Fibroblast of pulmonary artery (primary cell): ENCODE measurements at regions not wholly inside any gene's neighbourhood (a gene's known extent, or its start where the extent isn't known, plus 50 kb on each side); places are given as distances from the start of the nearest gene placed in this dataset.
"Not testable (repeated sequence)": the region's sequence is repeated elsewhere in the genome, so short reads cannot be mapped to it uniquely, and the experiment has no call there.

ENCODE experiments used
- DNase-seq: peaks from one replicate; pipeline ENCODE4 v3.0.0-alpha.2; 2010; ENCODE audit warnings: low read depth
- H3K4me3 ChIP-seq: replicated peaks from 2 replicates; pipeline ENCODE4 v1.5.1; 2011; ENCODE audit warnings: low read depth, mild to moderate bottlenecking, control low read depth, low read length, moderate library complexity
- TF ChIP-seq, protein P1 (sequence below): IDR thresholded peaks from 2 replicates; pipeline ENCODE4 v1.5.1; 2011; ENCODE audit warnings: mild to moderate bottlenecking, control low read depth, low read length, inconsistent platforms; ENCODE audit errors: missing control alignments

DNA sequence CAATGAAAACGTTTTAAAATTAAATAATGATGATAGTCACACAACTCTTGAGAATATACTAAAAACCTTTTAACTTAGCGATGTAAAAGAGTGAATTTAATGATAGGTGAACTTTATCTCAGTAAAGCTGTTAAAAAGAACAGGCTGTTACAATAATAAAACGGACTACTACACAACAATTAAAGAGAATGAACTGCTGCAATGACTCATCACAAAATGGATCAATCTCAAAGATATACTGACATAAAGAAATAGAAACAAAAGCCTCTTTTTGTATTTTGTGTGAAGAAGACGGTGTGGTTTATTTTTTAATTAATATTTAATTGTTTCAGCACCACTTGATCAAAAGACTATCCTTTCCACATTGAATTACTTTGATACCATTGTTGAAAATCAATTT, 352.4 kb upstream of the GJE1 start:
- TF ChIP-seq, protein P1, sequence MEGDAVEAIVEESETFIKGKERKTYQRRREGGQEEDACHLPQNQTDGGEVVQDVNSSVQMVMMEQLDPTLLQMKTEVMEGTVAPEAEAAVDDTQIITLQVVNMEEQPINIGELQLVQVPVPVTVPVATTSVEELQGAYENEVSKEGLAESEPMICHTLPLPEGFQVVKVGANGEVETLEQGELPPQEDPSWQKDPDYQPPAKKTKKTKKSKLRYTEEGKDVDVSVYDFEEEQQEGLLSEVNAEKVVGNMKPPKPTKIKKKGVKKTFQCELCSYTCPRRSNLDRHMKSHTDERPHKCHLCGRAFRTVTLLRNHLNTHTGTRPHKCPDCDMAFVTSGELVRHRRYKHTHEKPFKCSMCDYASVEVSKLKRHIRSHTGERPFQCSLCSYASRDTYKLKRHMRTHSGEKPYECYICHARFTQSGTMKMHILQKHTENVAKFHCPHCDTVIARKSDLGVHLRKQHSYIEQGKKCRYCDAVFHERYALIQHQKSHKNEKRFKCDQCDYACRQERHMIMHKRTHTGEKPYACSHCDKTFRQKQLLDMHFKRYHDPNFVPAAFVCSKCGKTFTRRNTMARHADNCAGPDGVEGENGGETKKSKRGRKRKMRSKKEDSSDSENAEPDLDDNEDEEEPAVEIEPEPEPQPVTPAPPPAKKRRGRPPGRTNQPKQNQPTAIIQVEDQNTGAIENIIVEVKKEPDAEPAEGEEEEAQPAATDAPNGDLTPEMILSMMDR, result no peak
- no peak for DNase-seq

DNA sequence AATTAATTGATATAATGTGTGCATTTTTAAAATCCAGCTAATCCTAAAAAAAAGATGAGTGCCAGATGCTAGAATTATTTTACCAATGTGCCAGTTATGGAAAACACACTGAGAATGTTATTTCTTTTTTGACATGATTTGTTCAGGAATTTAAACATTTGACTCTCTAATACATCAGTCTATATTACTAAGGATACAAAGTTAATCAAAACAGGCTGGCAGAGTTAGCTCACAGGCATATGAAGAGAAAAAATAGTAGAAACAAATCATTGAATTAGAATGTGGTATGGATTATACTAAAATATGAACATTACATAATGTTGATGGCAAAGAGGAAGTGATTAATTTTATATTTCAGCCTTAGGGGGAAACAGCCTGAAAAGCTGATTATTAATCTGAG, 368.3 kb upstream of the GJE1 start:
- no peak overlapping the region for H3K4me3 ChIP-seq
- TF ChIP-seq, protein P1, result no peak
- no peak for DNase-seq

More for the DNA sequence above, 352.4 kb upstream of the GJE1 start:
- no peak overlapping the region for H3K4me3 ChIP-seq

DNA sequence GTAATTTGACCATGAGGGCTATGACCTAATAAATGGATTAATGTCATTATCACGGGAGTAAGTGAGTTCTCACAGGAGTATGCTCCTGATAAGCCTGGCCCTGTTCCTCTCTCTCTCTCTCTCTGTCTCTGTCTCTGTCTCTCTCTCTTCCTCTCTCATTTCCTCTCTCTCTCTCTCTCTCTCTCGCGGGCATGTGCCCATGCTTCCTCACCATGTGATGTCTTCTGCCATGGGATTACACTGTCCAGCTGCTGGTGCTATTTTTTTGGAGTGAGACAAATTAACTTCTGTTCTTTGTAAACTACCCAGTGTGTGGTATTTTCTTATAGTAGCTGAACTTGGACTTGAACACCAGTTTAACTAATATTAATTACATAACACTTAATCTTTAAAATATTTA, 374.3 kb upstream of the GJE1 start:
- no peak overlapping the region for H3K4me3 ChIP-seq
- TF ChIP-seq, protein P1, result no peak
- DNase-seq, result no peak

GRCh38 chr6:141753180-141753579, 379.5 kb upstream of the GJE1 start:
- no peak overlapping the region for H3K4me3 ChIP-seq
- TF ChIP-seq, protein P1, result no peak
- DNase-seq, result peak; percentile 3

DNA sequence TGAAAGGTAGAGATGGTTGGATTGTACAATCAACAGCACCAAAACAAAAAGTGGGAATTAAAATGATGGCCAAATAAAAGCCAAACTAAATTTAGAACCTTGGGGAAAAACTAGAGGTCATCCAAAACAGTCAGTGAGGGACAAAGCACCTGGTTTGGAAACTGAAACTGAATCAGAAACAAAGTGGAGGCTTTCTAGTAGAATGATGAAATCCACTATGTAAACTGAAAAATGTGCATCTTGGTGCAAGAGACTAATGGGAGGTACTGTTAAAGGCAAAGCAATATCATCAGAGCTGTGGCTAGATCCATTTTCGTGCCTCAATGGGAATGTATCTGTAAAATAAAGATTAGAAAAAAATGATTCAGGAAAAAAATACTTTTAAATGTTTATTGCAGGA, 380.0 kb upstream of the GJE1 start:
- TF ChIP-seq, protein P1, result no peak
- DNase-seq, result peak; percentile 1
- no peak overlapping the region for H3K4me3 ChIP-seq

GRCh38 chr6:141746324-141746723, 386.4 kb upstream of the GJE1 start:
- H3K4me3 ChIP-seq, DNase-seq: not testable (repeated sequence)

DNA sequence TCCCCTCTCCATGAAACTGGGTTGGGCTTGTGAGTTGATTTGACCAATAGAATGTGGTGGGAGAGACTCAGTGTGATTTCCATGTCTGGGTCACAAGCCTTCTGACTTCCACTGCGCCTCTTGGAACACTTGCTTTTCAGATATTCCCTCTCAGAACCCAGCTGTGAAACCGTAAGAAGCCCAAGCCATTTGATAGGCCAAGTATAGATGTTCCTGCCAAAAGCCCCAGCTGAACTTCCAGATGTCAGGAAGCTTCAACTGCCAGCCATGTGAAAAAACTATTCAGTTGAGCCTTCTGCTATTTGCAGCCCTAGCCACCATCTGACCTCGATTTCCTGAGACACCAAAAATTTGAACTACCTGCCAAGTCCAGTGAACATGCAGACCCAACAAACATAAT, 387.8 kb upstream of the GJE1 start:
- TF ChIP-seq, protein P1, result no peak
- DNase-seq, result peak; percentile 46
- H3K4me3 ChIP-seq, result no peak overlapping the region
